Pancreas (tissue), 10 donors: ENCODE measurements at regions not wholly inside any gene's neighbourhood (a gene's known extent, or its start where the extent isn't known, plus 50 kb on each side); places are given as distances from the start of the nearest gene placed in this dataset.

Source experiments
- ATAC-seq, 4 donors: fragments of 200-7000 bp; cut with Tn5 transposase; one replicate each; pipeline versions ENCODE4 v1.8.0 to v1.9.1; 2020; ENCODE audit warnings: mild to moderate bottlenecking in 4 of 4, moderate library complexity in 4 of 4
- DNase-seq, 6 donors: peaks; one replicate each; pipeline ENCODE4 v3.0.0-alpha.2; 2020
- FAIRE-seq: peaks from 2 replicates; lab custom pipeline; 2012; peaks lifted over from hg19 to GRCh38; lab: Jason Lieb, UNC
- H3K27ac ChIP-seq, 4 donors: fragments of 200-600 bp; sonication (generic); 1 replicate in 3 of 4; 2 replicates in 1 of 4; pipeline versions ENCODE4 v1.5.0 to v1.8.0; 2020
- H3K27me3 ChIP-seq, 4 donors: fragments of 200-600 bp; one replicate each; pipeline ENCODE4 v1.8.0; 2021
- H3K36me3 ChIP-seq, 3 donors: fragments of 200-600 bp; sonication (generic) in 1 of 3; one replicate each; pipeline versions ENCODE4 v1.5.0 to v1.8.0; 2020 to 2021
- H3K4me1 ChIP-seq, 3 donors: fragments of 200-600 bp; one replicate each; pipeline ENCODE4 v1.8.0; 2021
- H3K4me3 ChIP-seq, 4 donors: fragments of 200-600 bp; sonication (generic) in 2 of 4; one replicate each; pipeline versions ENCODE4 v1.5.0 to v1.8.0; 2020 to 2021
- H3K9me3 ChIP-seq, 4 donors: fragments of 200-600 bp; one replicate each; pipeline ENCODE4 v1.8.0; 2021
- CTCF ChIP-seq, 4 donors: fragments of 200-600 bp; sonication (generic) in 3 of 4; IDR thresholded peaks; one replicate each; pipeline versions ENCODE4 v1.5.0 to v1.8.0; 2021; ENCODE audit warnings: antibody characterized with exemption in 4 of 4
- WGBS, 2 donors: extraction: QIAGEN DNeasy Blood & Tissue Kit; methylation state at CpG; one replicate each; pipeline ENCODE4 v1.1.7; 2013; 5-methylcytosine and 5-hydroxymethylcytosine counted together
- intact Hi-C, 3 donors: fragments of 100-400 bp; cut with DNase I; formaldehyde crosslinking; loops; one replicate each; pipeline versions ENCODE4 v1.11.1 to v1.14.2; 2022
- donor health status: healthy with polysubstance abuse.
- donor health status: DM: no; HTN: no; CAD: no; lungs with moderate emphysema.
- donor health status: DM: no; HTN: no; CAD: no.
- donor health status: control.
- donor health status: control.
- donor health status: Bipolar disorder and iron deficiency.
- donor health status: DM: yes; HTN: yes; CAD: no.
- donor health status: DM: no; HTN: no; CAD: no.
- donor health status: DM: no; HTN: no; CAD: no.
- donor health status: DM: yes; HTN: yes; CAD: no.

DNA sequence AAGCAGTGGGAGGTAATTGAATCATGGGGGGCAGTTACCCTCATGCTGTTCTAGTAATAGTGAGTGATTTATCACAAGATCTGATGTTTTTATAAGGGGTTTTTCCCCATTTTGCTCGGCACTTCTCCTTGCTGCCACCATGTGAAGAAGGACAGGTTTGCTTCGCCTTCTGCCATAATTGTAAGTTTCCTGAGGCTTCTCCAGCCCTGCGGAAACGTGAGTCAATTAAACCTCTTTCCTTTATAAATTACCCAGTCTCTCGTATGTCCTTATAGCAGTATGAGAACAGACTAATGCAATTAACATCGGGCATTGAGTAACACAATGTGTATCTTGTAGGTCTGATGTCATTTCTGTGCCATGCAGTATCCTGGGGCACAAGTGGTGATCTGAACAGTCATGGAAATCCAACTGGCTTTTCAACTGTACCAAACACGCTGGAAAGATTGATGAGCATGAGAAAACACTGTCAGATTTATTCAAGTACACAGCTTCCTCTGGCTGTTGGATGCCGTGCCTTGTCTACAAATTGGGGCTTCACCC lies 208.6 kb upstream of the KIAA1217 start:
- no peak overlapping the region for H3K4me3 ChIP-seq
- WGBS, 2 donors: 82 to 85% methylated on average over 8 of the region's 8 CpGs
- no peak overlapping the region for H3K27ac ChIP-seq
- no peaks in the 10 kb centered on the region for H3K27me3 ChIP-seq
- FAIRE-seq: no peak
- no peaks in the 10 kb centered on the region for H3K9me3 ChIP-seq
- TF ChIP-seq CTCF (IDR thresholded peaks at IDR 0.05): no peak
- no peaks in the 10 kb centered on the region for H3K4me1 ChIP-seq
- no peak for ATAC-seq
- intact Hi-C loops: no loop called here
- no peak for DNase-seq
- no peaks in the 10 kb centered on the region for H3K36me3 ChIP-seq

DNA sequence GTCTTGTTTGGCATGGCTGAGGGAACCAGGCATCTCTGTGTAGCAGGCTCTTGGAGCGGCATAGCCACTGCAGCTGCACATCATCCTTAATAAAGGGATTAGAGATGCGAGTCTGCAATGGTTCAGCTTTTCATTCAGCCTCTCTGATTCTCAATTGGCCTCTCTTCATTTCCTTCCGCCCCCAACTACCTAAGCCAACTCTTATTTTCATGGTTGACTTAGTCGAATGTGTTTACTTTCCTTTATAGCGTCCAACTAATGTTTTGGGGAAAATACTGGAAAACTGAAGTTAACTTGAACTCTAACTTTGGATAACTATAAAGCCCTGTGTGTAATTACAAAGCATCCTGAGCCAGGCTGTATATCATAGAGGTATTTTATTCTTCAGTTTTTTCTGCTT lies 202.2 kb upstream of the KIAA1217 start:
- intact Hi-C loops: no loop called here
- no peak for DNase-seq
- Histone ChIP-seq H3K4me3 (no peak overlapping the region), H3K27ac (no peak overlapping the region), H3K4me1 (no peaks in the 10 kb centered on the region), H3K36me3 (no peaks in the 10 kb centered on the region), H3K27me3 (no peaks in the 10 kb centered on the region), H3K9me3 (no peaks in the 10 kb centered on the region)
- WGBS, 2 donors: 90 to 94% methylated on average over 5 of the region's 5 CpGs
- no peak for ATAC-seq
- FAIRE-seq: no peak
- TF ChIP-seq CTCF (IDR thresholded peaks at IDR 0.05): no peak

- no peak for DNase-seq
- ATAC-seq: no peak
- FAIRE-seq: no peak
- no peaks in the 10 kb centered on the region for H3K9me3 ChIP-seq
- no peak for TF ChIP-seq CTCF (IDR thresholded peaks at IDR 0.05)
- intact Hi-C loops: no loop called here
- H3K4me3 ChIP-seq: no peak overlapping the region
- H3K4me1 ChIP-seq: no peaks in the 10 kb centered on the region
- WGBS, 2 donors: 71 to 73% methylated on average over 3 of the region's 3 CpGs
- no peak overlapping the region for H3K27ac ChIP-seq
- no peaks in the 10 kb centered on the region for H3K36me3 ChIP-seq
- H3K27me3 ChIP-seq: no peaks in the 10 kb centered on the region
These were observed 201.6 kb upstream of the KIAA1217 start for GRCh38 chr10:24007359-24007758.

DNA sequence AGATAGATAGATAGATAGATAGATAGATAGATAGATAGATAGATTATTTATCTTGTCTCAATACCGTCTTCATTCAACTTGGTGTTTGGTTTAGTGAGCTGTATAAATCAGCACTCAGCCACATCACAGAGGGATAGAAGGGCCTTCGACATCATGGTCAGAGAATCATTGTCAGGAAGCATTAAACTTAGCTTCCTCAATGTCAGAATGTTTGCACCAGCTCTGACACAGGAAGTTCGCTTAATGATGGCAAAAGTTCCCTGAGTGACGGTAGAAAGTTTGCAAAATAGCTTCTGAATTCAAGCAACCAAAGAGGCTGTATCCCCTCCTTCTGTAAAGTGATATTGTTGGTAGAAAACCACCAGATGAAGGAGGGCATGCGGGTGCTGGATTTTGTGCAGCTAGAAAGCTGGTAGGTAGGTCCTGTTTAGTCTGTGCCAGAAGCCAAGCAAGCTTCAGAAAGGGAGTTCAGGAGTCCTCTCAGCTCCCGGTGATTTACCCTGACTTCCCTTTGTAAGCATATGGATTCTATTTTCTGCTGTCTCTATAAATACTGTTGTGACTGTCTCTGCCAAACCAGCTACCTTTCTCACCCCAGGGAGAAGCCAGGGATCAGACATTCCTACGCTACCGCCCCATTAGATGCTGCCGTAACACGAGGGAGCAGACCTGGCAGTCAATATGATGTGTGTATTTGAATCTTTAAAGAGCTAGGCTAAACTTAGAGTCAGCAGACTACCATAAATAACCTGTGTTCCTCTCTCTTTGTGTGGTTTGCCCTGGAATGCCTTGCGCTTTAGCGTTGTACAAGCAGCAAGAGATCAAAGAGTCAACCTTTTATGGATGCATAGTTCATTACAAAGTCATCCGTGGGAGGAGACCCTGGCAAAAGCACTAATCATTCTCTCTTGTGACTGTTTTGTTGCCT lies 200.5 kb upstream of the KIAA1217 start:
- H3K9me3 ChIP-seq: no peaks in the 10 kb centered on the region
- no peak overlapping the region for H3K4me3 ChIP-seq
- no peak for DNase-seq
- no peak for ATAC-seq
- TF ChIP-seq CTCF (IDR thresholded peaks at IDR 0.05): no peak
- no peak for FAIRE-seq
- H3K27ac ChIP-seq: no peak overlapping the region
- H3K4me1 ChIP-seq: no peaks in the 10 kb centered on the region
- no peaks in the 10 kb centered on the region for H3K27me3 ChIP-seq
- no peaks in the 10 kb centered on the region for H3K36me3 ChIP-seq
- intact Hi-C loops: no loop called here
- WGBS, 2 donors: 76 to 79% methylated on average over 13 of the region's 13 CpGs

DNA sequence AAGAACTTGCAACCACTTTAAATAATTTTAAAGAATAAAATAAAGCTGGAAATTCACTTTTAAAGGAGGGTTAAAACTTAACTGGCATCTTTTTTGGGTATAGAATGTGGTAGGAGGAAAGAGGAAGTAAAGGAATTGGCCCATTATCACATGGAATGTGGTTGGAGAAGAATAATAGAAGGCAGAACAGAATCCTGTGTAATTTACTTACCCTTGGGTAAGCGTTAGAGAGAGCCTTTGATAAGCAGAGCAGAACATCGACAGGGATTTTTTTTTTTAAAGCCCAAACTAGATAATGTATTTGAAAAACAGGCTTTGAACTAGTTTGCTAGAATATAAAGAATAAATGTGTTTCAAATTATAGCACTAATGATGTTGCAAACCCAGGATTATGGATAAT lies 199.8 kb upstream of the KIAA1217 start:
- intact Hi-C loops: no loop called here
- no peak for TF ChIP-seq CTCF (IDR thresholded peaks at IDR 0.05)
- ATAC-seq (no peak), DNase-seq (no peak), FAIRE-seq (no peak)
- Histone ChIP-seq H3K36me3 (no peaks in the 10 kb centered on the region), H3K27ac (no peak overlapping the region), H3K4me1 (no peaks in the 10 kb centered on the region), H3K9me3 (no peaks in the 10 kb centered on the region), H3K4me3 (no peak overlapping the region), H3K27me3 (no peaks in the 10 kb centered on the region)
- WGBS, 2 donors: 26 to 33% methylated on average over 2 of the region's 2 CpGs
